GM12878 (cell line): ENCODE measurements at regions not wholly inside any gene's neighbourhood (a gene's known extent, or its start where the extent isn't known, plus 50 kb on each side); places are given as distances from the start of the nearest gene placed in this dataset.

Source experiments
- ATAC-seq: fragments of 200-7000 bp; cut with Tn5 transposase; 3 replicates; pipeline ENCODE4 v1.9.1; 2020; ENCODE audit warnings: mild to moderate bottlenecking, moderate library complexity
- BruUV-seq: library from RNA; stranded (reverse); fragments of 400-500 nt; replicated peaks from 2 replicates; lab custom pipeline; 2021; lab: Mats Ljungman, UMichigan
- CTCF ChIA-PET: fragments of 300-600 bp; sonication (Branson Sonifier 250); formaldehyde crosslinking; extraction: SDS; loops from one replicate; lab custom pipeline; 2021; ENCODE audit warnings: inconsistent platforms; lab: Yijun Ruan, JAX
- POLR2A ChIA-PET: fragments of 350-600 bp; formaldehyde crosslinking; extraction: SDS; loops from one replicate; lab custom pipeline; 2021; ENCODE audit warnings: inconsistent platforms; lab: Charles Lee
- RAD21 ChIA-PET: fragments of 300-600 bp; sonication (Branson Sonifier 250); formaldehyde crosslinking; loops from one replicate; lab custom pipeline; 2023; ENCODE audit warnings: antibody characterized with exemption; ENCODE audit not compliant: unreplicated experiment; lab: Charles Lee
- SMC1A ChIA-PET: fragments of 300-600 bp; sonication (Branson Sonifier 250); formaldehyde crosslinking; loops from one replicate; lab custom pipeline; 2023; ENCODE audit not compliant: unreplicated experiment, uncharacterized antibody; lab: Charles Lee
- DNase-seq: peaks from one replicate; pipeline ENCODE4 v3.0.0-alpha.2; 2011; ENCODE audit warnings: low read depth, low spot score
- FAIRE-seq: peaks from 3 replicates; lab custom pipeline; 2011; peaks lifted over from hg19 to GRCh38; lab: Jason Lieb, UNC
- H2AFZ ChIP-seq: 2 replicates; pipeline ENCODE4 v1.6.0; 2011; ENCODE audit warnings: low read depth, low read length, control low read depth; ENCODE audit not compliant: control insufficient read depth
- H3K27ac ChIP-seq: 2 replicates; pipeline ENCODE4 v1.5.1; 2011; ENCODE audit warnings: control low read depth; ENCODE audit not compliant: control insufficient read depth, insufficient read depth
- H3K27me3 ChIP-seq, 2 experiments: replicated peaks in 1 of 2; 2 replicates each; pipeline versions ENCODE4 v1.6.0 to v1.6.1; 2011; ENCODE audit warnings: low read length in 1 of 2; ENCODE audit not compliant: control insufficient read depth in 2 of 2, insufficient read depth in 2 of 2
- H3K36me3 ChIP-seq, 2 experiments: 2 replicates each; pipeline ENCODE4 v1.5.1; 2011; ENCODE audit warnings: low read length in 1 of 2; ENCODE audit not compliant: control insufficient read depth in 2 of 2, insufficient read depth in 2 of 2
- H3K4me1 ChIP-seq: 2 replicates; pipeline ENCODE4 v1.6.1; 2011; ENCODE audit warnings: mild to moderate bottlenecking, low read length, moderate library complexity, mixed read lengths; ENCODE audit not compliant: control insufficient read depth, insufficient read depth
- H3K4me2 ChIP-seq: 2 replicates; pipeline ENCODE4 v1.6.0; 2011; ENCODE audit warnings: control low read depth; ENCODE audit not compliant: control insufficient read depth, insufficient read depth
- H3K4me3 ChIP-seq: fragments of 200-600 bp; sonication (generic); 2 replicates; pipeline ENCODE4 v1.5.1; 2016
- H3K79me2 ChIP-seq: 2 replicates; pipeline ENCODE4 v1.6.0; 2011; ENCODE audit warnings: low read length; ENCODE audit not compliant: control insufficient read depth, insufficient read depth
- H3K9ac ChIP-seq: 2 replicates; pipeline ENCODE4 v1.8.0; 2011; ENCODE audit warnings: low read length, control low read depth, mixed read lengths; ENCODE audit not compliant: control insufficient read depth, insufficient read depth
- H3K9me3 ChIP-seq: replicated peaks from 3 replicates; pipeline ENCODE4 v1.5.1; 2011; ENCODE audit warnings: mild to moderate bottlenecking, low read length; ENCODE audit not compliant: control insufficient read depth, insufficient read depth
- H4K20me1 ChIP-seq: 2 replicates; pipeline ENCODE4 v1.6.0; 2011; ENCODE audit not compliant: control insufficient read depth, insufficient read depth
- ASH2L ChIP-seq: fragments of 300-600, 200-600 bp; sonication (generic); IDR thresholded peaks from 2 replicates; pipeline ENCODE4 v1.6.1; 2017; ENCODE audit warnings: low read depth, mild to moderate bottlenecking, borderline replicate concordance
- BCLAF1 ChIP-seq: fragments of 450-650 bp; IDR thresholded peaks from 2 replicates; pipeline ENCODE4 v1.6.1; 2017; ENCODE audit warnings: antibody characterized with exemption, mild to moderate bottlenecking, moderate library complexity
- EZH2 ChIP-seq: IDR thresholded peaks from 2 replicates; pipeline ENCODE4 v1.6.1; 2012; ENCODE audit warnings: low read depth, mild to moderate bottlenecking, control low read depth, inconsistent platforms, low read length, borderline replicate concordance; ENCODE audit not compliant: control insufficient read depth
- IKZF1 ChIP-seq: fragments of 450-650 bp; conservative IDR thresholded peaks from 2 replicates; pipeline ENCODE4 v1.6.1; 2017; ENCODE audit warnings: antibody characterized with exemption, mild to moderate bottlenecking
- MYC ChIP-seq: IDR thresholded peaks from 2 replicates; pipeline ENCODE4 v1.6.1; 2011; ENCODE audit warnings: mild to moderate bottlenecking, low read length, moderate library complexity, inconsistent platforms; ENCODE audit not compliant: insufficient read depth, insufficient replicate concordance, insufficient read length, severe bottlenecking
- NFIC ChIP-seq: IDR thresholded peaks from 2 replicates; pipeline ENCODE4 v1.6.1; 2012; ENCODE audit warnings: low read depth, mild to moderate bottlenecking, inconsistent platforms, low read length, moderate library complexity
- RAD21 ChIP-seq: IDR thresholded peaks from 2 replicates; pipeline ENCODE4 v1.6.1; 2011; ENCODE audit warnings: mild to moderate bottlenecking, low read depth, low read length, moderate library complexity; ENCODE audit not compliant: insufficient read depth
- RAD51 ChIP-seq: fragments of 450-650 bp; IDR thresholded peaks from 2 replicates; pipeline ENCODE4 v1.6.1; 2016; ENCODE audit warnings: moderate library complexity, mild to moderate bottlenecking, inconsistent platforms
- WRNIP1 ChIP-seq: IDR thresholded peaks from 2 replicates; pipeline ENCODE4 v1.6.1; 2011; ENCODE audit warnings: low read depth, low read length, improper control_type of control experiment, borderline replicate concordance
- ZNF687 ChIP-seq: fragments of 450-650 bp; IDR thresholded peaks from 2 replicates; pipeline ENCODE4 v1.6.1; 2017; ENCODE audit warnings: mild to moderate bottlenecking, moderate library complexity
- WGBS: methylation state at CpG from one replicate; pipeline ENCODE4 v1.1.6; 2016; ENCODE audit warnings: low lambda C conversion rate; ENCODE audit not compliant: insufficient replicate concordance, insufficient coverage; ENCODE audit errors: missing lambda C conversion rate; 5-methylcytosine and 5-hydroxymethylcytosine counted together
- in situ Hi-C: fragments of 300-500 bp; cut with MboI; formaldehyde crosslinking; loops from 9 replicates; pipeline ENCODE4 v1.14.3; 2018; ENCODE audit warnings: mixed read lengths
- intact Hi-C: fragments of 100-400 bp; cut with micrococcal nuclease; formaldehyde crosslinking; loops from one replicate; pipeline ENCODE4 v1.14.2; 2022; ENCODE audit not compliant: unreplicated experiment

GRCh38 chr4:23484689-23485088, 405.2 kb downstream of the PPARGC1A start:
- SMC1A ChIA-PET = no interaction called here
- in situ Hi-C loops = no loop called here
- no peak for ATAC-seq
- no peak for TF ChIP-seq NFIC
- TF ChIP-seq, all 136 proteins: peak for 0
- no peak overlapping the region for H3K4me2 ChIP-seq
- CTCF ChIA-PET = interaction anchor here (1.3 kb wide), 1 partner anchor 88 kb away, joined by 3 read pairs; no protein-coding TSS in a partner anchor
- WGBS = 1% methylated on average over 4 of the region's 4 CpGs
- H2AFZ ChIP-seq = no peak overlapping the region
- H3K4me3 ChIP-seq = no peak overlapping the region
- no peaks in the 10 kb centered on the region for H3K27me3 ChIP-seq
- POLR2A ChIA-PET = no interaction called here
- intact Hi-C loops = no loop called here
- no peaks in the 10 kb centered on the region for H3K36me3 ChIP-seq
- no peaks in the 10 kb centered on the region for H3K9me3 ChIP-seq
- FAIRE-seq = no peak
- no peak for DNase-seq
- no peaks in the 10 kb centered on the region for H3K4me1 ChIP-seq
- H4K20me1 ChIP-seq = no peaks in the 10 kb centered on the region
- H3K9ac ChIP-seq = no peak overlapping the region
- H3K79me2 ChIP-seq = no peaks in the 10 kb centered on the region
- RAD21 ChIA-PET = no interaction called here
- no TSS peak for BruUV-seq
- no peak overlapping the region for H3K27ac ChIP-seq

- Histone ChIP-seq H3K79me2 (no peaks in the 10 kb centered on the region), H3K4me3 (no peak overlapping the region), H2AFZ (no peak overlapping the region), H3K9ac (no peak overlapping the region), H3K27ac (no peak overlapping the region), H3K4me2 (no peak overlapping the region), H4K20me1 (no peaks in the 10 kb centered on the region), H3K9me3 (no peaks in the 10 kb centered on the region), H3K36me3 (no peaks in the 10 kb centered on the region), H3K27me3 (no peaks in the 10 kb centered on the region), H3K4me1 (no peaks in the 10 kb centered on the region)
- SMC1A ChIA-PET = no interaction called here
- no peak for DNase-seq
- CTCF ChIA-PET = no interaction called here
- WGBS = 0% methylated on average over 5 of the region's 5 CpGs
- intact Hi-C loops (no loop called here), in situ Hi-C loops (no loop called here)
- no peak for ATAC-seq
- no peak for FAIRE-seq
- RAD21 ChIA-PET = no interaction called here
- BruUV-seq = no TSS peak
- POLR2A ChIA-PET = no interaction called here
- TF ChIP-seq BCLAF1 = no peak
- no peak for TF ChIP-seq RAD51
- no peak for TF ChIP-seq RAD21
- TF ChIP-seq EZH2 = no peak
- TF ChIP-seq ASH2L = no peak
- TF ChIP-seq WRNIP1 = no peak
- no peak for TF ChIP-seq ZNF687
- TF ChIP-seq MYC = no peak
- no peak for TF ChIP-seq IKZF1
Observed at GRCh38 chr4:23483320-23483960, 406.4 kb downstream of the PPARGC1A start.
